C4-2B (cell line): ENCODE measurements at regions not wholly inside any gene's neighbourhood (a gene's known extent, or its start where the extent isn't known, plus 50 kb on each side); places are given as distances from the start of the nearest gene placed in this dataset.

Experiments used
- ZFX ChIP-seq: fragments of 450-650 bp; IDR thresholded peaks from 2 replicates; pipeline ENCODE4 v1.6.1; 2017
- TF ChIP-seq, protein P1 (sequence below): fragments of 450-650 bp; conservative IDR thresholded peaks from 2 replicates; pipeline ENCODE4 v1.5.1; 2017; ENCODE audit warnings: mild to moderate bottlenecking

DNA sequence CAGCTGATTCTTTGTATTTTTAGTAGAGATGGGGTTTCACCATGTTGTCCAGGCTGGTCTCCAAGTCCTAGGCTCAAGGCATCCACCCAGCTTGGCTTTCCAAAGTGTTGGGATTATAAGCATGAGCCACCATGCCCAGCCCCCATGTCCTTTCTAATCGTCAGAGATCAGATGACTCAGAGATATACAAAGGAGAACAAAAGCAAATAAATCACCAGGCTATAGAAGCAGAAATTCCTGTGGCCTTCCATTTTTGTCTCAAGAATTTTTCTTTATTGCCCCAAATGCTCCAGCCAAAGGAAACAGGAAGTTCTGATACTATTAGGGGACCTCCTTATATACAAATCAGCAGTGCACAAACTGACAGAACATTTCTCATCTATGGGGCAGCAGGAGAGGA lies 207.8 kb downstream of the RFC3 start:
- TF ChIP-seq, protein P1, sequence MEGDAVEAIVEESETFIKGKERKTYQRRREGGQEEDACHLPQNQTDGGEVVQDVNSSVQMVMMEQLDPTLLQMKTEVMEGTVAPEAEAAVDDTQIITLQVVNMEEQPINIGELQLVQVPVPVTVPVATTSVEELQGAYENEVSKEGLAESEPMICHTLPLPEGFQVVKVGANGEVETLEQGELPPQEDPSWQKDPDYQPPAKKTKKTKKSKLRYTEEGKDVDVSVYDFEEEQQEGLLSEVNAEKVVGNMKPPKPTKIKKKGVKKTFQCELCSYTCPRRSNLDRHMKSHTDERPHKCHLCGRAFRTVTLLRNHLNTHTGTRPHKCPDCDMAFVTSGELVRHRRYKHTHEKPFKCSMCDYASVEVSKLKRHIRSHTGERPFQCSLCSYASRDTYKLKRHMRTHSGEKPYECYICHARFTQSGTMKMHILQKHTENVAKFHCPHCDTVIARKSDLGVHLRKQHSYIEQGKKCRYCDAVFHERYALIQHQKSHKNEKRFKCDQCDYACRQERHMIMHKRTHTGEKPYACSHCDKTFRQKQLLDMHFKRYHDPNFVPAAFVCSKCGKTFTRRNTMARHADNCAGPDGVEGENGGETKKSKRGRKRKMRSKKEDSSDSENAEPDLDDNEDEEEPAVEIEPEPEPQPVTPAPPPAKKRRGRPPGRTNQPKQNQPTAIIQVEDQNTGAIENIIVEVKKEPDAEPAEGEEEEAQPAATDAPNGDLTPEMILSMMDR = no peak
- TF ChIP-seq ZFX = no peak
